ENCODE measurements at regions not wholly inside any gene's neighbourhood (a gene's known extent, or its start where the extent isn't known, plus 50 kb on each side); places are given as distances from the start of the nearest gene placed in this dataset.

GRCh38 chr11:28684011-28684586, 575.9 kb downstream of the METTL15 start:
- no peaks in the 10 kb centered on the region for H3K4me1 ChIP-seq
- H3K36me3 ChIP-seq = no peaks in the 10 kb centered on the region
- intact Hi-C loops (cut with micrococcal nuclease) = no loop called here
- H3K27me3 ChIP-seq (ENCODE audit: low read depth) = no peaks in the 10 kb centered on the region
- TF ChIP-seq, protein P1, sequence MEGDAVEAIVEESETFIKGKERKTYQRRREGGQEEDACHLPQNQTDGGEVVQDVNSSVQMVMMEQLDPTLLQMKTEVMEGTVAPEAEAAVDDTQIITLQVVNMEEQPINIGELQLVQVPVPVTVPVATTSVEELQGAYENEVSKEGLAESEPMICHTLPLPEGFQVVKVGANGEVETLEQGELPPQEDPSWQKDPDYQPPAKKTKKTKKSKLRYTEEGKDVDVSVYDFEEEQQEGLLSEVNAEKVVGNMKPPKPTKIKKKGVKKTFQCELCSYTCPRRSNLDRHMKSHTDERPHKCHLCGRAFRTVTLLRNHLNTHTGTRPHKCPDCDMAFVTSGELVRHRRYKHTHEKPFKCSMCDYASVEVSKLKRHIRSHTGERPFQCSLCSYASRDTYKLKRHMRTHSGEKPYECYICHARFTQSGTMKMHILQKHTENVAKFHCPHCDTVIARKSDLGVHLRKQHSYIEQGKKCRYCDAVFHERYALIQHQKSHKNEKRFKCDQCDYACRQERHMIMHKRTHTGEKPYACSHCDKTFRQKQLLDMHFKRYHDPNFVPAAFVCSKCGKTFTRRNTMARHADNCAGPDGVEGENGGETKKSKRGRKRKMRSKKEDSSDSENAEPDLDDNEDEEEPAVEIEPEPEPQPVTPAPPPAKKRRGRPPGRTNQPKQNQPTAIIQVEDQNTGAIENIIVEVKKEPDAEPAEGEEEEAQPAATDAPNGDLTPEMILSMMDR (IDR thresholded peaks at IDR 0.05; ENCODE audit: borderline replicate concordance) = no peak
- H3K27ac ChIP-seq (replicated peaks) = no peak overlapping the region
- no peak for DNase-seq
- H3K4me3 ChIP-seq = no peak overlapping the region
- no peaks in the 10 kb centered on the region for H3K9me3 ChIP-seq (replicated peaks)

DNA sequence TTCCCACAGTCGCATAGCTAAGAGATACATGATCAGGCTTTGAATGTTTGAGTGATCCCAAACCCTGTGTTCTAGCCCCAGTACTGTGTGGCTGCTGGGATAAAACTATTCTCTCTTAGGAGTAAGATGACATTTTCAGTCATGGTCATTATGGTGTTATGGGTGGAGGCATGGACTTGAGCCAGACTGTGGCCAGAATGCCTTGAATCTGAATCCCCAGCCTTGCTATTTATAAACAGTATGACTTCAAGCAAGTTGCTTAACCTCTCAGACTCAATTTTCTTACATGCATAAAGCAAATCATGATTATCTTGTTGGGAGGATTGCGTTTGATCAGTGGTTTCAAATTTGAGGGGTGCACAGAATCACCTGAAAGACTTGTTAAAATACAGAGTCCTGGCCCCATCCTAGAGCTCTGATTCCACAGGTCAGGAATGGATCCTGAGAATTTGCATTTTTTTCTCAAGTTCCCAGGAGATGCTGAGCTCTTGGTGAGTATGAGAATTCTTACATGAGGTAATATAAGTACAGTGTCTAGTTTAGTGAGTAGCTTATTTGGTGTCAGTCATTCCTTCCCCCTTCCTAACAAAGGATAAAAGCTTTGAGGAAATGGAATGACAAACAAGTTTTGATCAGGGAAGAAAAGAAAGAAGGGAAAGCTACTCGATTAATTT, 571.7 kb downstream of the METTL15 start:
- H3K27ac ChIP-seq (replicated peaks) = no peak overlapping the region
- TF ChIP-seq, protein P1 (IDR thresholded peaks at IDR 0.05; ENCODE audit: borderline replicate concordance) = no peak
- H3K36me3 ChIP-seq = no peaks in the 10 kb centered on the region
- H3K4me1 ChIP-seq = no peaks in the 10 kb centered on the region
- no peak for DNase-seq
- no peaks in the 10 kb centered on the region for H3K9me3 ChIP-seq (replicated peaks)
- no peak overlapping the region for H3K4me3 ChIP-seq
- H3K27me3 ChIP-seq (ENCODE audit: low read depth) = no peaks in the 10 kb centered on the region
- intact Hi-C loops (cut with micrococcal nuclease) = no loop called here

DNA sequence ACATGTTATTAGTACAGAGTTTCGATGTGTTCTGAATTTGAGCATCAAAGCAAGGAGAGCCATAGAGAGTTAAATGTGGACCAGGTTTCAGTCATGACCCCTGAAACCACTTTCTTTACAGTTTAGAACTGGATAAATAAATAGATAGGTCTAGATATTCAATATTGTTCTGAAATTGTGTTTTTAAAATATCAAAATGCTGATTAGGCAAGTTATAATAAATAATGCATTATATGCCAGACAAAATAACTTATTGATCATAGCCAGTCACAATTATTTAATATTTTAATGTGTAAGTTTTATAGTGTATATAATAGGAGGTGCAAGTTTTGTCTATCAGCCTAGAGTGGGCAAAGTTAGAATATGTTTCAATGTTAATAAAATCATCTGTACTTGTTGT, 569.5 kb downstream of the METTL15 start:
- no peaks in the 10 kb centered on the region for H3K27me3 ChIP-seq (ENCODE audit: low read depth)
- DNase-seq = no peak
- no peaks in the 10 kb centered on the region for H3K9me3 ChIP-seq (replicated peaks)
- H3K27ac ChIP-seq (replicated peaks) = no peak overlapping the region
- TF ChIP-seq, protein P1 (IDR thresholded peaks at IDR 0.05; ENCODE audit: borderline replicate concordance) = no peak
- intact Hi-C loops (cut with micrococcal nuclease) = no loop called here
- no peaks in the 10 kb centered on the region for H3K4me1 ChIP-seq
- no peak overlapping the region for H3K4me3 ChIP-seq
- H3K36me3 ChIP-seq = no peaks in the 10 kb centered on the region

- TF ChIP-seq, protein P1 (IDR thresholded peaks at IDR 0.05; ENCODE audit: borderline replicate concordance) = no peak
- H3K27me3 ChIP-seq (ENCODE audit: low read depth) = no peaks in the 10 kb centered on the region
- intact Hi-C loops (cut with micrococcal nuclease) = no loop called here
- H3K27ac ChIP-seq (replicated peaks) = no peak overlapping the region
- no peaks in the 10 kb centered on the region for H3K4me1 ChIP-seq
- H3K4me3 ChIP-seq = no peak overlapping the region
- no peaks in the 10 kb centered on the region for H3K36me3 ChIP-seq
- no peaks in the 10 kb centered on the region for H3K9me3 ChIP-seq (replicated peaks)
- DNase-seq = no peak
These were observed 567.0 kb downstream of the METTL15 start for GRCh38 chr11:28675183-28675582.

DNA sequence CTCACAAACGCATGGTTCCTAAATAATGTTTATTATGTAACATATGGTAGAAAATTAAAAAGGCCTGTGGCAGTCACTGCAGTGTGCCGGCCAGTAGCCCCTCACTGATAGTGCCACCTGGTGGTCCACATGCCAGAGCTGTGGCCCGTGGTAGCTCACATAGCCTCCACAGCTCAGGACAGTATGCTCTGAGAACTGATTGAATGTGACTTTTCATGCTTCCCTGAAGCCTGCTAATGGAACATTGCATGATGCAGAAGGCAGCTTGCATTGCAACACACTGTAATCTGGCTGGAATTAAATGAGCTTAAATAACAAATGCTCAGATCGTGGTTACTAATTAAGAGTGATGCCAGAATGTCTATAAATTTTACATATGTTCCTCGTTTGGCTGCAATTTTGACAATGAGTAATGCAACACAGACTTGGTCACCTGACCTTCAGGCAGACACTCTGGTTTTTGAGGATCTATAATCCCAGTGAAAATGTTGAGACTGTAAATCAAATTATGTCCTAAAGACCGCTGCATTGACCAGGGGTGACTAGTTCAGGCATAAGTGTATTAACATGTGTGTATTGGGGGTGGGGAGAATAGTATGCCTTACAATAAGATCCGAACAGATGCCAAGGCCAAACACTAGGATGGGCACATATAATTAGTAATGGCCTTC, 566.4 kb downstream of the METTL15 start:
- Histone ChIP-seq H3K4me3 (no peak overlapping the region), H3K9me3 (replicated peaks) (no peaks in the 10 kb centered on the region), H3K36me3 (no peaks in the 10 kb centered on the region), H3K4me1 (no peaks in the 10 kb centered on the region), H3K27me3 (ENCODE audit: low read depth) (no peaks in the 10 kb centered on the region), H3K27ac (replicated peaks) (no peak overlapping the region)
- no peak for DNase-seq
- intact Hi-C loops (cut with micrococcal nuclease) = no loop called here
- TF ChIP-seq, protein P1 (IDR thresholded peaks at IDR 0.05; ENCODE audit: borderline replicate concordance) = peak; percentile 39

Measured in left ventricle myocardium inferior (tissue), 1 donor.